HG03342 (cell line): ENCODE measurements at regions not wholly inside any gene's neighbourhood (a gene's known extent, or its start where the extent isn't known, plus 50 kb on each side); places are given as distances from the start of the nearest gene placed in this dataset.
A peak's percentile ranks its signal among the peaks of the same experiment; 100 is the strongest.

ENCODE experiments used
- ATAC-seq: cut with Tn5 transposase; IDR thresholded peaks from one replicate; pipeline ENCODE4 v1.9.1; 2021; ENCODE audit warnings: mild to moderate bottlenecking, moderate library complexity; ENCODE audit not compliant: unreplicated experiment

GRCh38 chr4:181234951-181235680 lies 1008.1 kb upstream of the TENM3 start:
- no peak for ATAC-seq

- ATAC-seq = no peak
Observed at GRCh38 chr4:181245326-181245725, 997.9 kb upstream of the TENM3 start.

- no peak for ATAC-seq
Observed at GRCh38 chr4:181249031-181249430, 994.2 kb upstream of the TENM3 start.

GRCh38 chr4:181254771-181255170 lies 988.4 kb upstream of the TENM3 start:
- no peak for ATAC-seq

- ATAC-seq = no peak
Observed at GRCh38 chr4:181258569-181258968, 984.6 kb upstream of the TENM3 start.

DNA sequence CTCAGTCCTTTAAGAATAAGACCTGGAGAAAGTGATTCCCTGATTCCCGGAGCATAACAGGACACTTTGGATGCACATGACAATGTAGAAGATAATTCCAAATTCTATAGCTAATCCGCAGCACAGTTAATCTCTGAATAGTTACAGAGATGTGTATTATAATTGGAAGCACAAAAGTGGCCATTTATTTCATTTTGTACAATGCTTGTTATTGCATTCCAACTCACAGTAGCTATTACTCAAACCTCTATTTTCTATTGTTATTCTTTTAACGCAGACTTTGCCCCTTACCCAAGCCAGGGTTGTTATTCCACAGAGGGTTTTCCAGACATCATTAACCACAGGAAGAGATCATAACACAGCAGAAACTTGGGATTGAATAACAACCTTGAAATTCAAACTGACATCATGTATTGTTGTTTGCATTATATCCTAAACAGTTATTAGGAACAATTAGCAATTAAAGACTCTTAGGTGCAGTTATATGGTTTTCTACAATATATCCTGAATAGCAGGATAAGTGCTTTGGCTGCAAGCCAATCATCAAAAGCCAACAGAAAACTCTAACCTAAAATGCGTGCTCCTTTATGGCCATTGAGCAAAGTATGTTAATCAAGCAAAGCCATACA lies 984.0 kb upstream of the TENM3 start:
- no peak for ATAC-seq

- ATAC-seq = no peak
Observed at GRCh38 chr4:181261279-181261678, 981.9 kb upstream of the TENM3 start.

- no peak for ATAC-seq
Observed at GRCh38 chr4:181264893-181265292, 978.3 kb upstream of the TENM3 start.

DNA sequence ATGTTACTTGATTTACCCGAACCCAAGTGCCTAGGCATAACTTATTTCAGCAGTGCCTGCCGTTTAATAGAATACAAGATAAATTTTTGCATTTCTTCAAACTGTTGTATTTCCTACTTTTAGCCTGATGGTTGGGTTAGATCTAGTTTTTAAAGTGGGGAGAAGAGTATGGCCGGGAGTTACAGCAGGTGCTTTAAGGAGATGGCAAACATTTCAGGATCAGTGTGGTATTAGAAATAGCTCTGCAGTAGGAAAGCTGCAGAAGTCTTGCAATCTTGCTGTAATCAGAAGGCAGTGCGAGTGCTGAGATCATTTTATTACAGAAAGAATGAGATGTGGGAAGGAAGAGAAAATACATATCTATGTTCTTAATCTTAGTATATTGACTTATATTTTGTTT lies 977.8 kb upstream of the TENM3 start:
- ATAC-seq = no peak

GRCh38 chr4:181271116-181271640 lies 972.0 kb upstream of the TENM3 start:
- ATAC-seq = no peak

GRCh38 chr4:181272422-181272821 lies 970.8 kb upstream of the TENM3 start:
- no peak for ATAC-seq

DNA sequence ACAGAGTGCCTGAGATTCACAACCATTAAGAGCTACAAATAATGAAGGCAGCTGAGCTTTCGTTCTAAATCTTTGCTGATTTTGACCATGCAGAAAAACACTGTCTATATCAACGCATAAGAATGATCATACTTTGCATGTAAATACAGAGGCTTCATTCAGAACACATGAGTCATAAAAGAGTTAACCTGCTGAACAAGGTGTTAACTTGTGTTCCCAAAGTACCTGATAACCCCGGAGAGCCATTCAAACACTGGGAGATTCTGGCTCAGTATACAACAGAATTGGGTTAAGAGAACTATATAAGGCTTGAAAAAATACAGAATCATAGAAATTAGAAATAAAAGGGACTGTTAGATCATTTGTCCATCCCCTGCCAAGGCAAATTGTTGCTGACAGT lies 964.3 kb upstream of the TENM3 start:
- ATAC-seq = no peak

DNA sequence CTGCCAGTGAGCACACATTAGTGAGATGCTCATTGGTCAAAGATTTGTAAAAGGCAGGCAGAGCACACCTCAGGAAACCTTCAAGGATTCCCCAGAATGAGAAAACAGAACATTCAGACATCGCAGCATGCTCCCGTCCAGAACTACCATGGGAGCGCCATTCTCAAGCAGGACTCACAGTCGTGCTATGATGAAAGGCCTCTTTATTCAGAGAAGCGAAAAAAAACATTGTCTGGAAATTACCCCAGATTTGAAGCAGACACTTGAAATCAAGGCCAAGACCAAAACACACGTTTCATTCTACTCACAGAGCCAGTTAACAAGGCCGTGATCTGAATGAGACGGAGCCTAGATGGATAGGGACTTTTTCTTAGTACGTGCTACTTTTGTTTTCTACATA lies 961.8 kb upstream of the TENM3 start:
- no peak for ATAC-seq

GRCh38 chr4:181289198-181289597 lies 954.0 kb upstream of the TENM3 start:
- no peak for ATAC-seq

DNA sequence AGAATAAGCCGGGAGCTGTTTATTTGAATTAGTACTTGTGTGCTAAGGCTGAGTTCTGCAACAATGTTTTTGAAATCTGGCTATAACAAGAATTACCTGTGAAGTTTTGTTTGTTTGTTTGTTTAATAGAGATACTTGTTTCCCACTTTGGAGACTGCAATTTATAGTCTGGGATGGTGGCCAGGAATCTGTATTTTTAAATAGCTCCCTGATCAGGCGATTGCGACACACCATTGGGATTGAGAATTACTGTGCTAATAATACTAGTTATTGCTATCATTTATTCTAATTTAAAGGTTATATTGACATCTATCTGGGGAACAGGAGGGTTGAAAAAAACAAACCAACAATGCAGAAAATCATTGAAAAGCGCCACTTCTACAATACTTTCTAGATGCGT lies 951.6 kb upstream of the TENM3 start:
- no peak for ATAC-seq

GRCh38 chr4:181293014-181293413 lies 950.2 kb upstream of the TENM3 start:
- ATAC-seq = no peak

- ATAC-seq = no peak
Observed at GRCh38 chr4:181293541-181293940, 949.7 kb upstream of the TENM3 start.

GRCh38 chr4:181294421-181294820 lies 948.8 kb upstream of the TENM3 start:
- no peak for ATAC-seq

DNA sequence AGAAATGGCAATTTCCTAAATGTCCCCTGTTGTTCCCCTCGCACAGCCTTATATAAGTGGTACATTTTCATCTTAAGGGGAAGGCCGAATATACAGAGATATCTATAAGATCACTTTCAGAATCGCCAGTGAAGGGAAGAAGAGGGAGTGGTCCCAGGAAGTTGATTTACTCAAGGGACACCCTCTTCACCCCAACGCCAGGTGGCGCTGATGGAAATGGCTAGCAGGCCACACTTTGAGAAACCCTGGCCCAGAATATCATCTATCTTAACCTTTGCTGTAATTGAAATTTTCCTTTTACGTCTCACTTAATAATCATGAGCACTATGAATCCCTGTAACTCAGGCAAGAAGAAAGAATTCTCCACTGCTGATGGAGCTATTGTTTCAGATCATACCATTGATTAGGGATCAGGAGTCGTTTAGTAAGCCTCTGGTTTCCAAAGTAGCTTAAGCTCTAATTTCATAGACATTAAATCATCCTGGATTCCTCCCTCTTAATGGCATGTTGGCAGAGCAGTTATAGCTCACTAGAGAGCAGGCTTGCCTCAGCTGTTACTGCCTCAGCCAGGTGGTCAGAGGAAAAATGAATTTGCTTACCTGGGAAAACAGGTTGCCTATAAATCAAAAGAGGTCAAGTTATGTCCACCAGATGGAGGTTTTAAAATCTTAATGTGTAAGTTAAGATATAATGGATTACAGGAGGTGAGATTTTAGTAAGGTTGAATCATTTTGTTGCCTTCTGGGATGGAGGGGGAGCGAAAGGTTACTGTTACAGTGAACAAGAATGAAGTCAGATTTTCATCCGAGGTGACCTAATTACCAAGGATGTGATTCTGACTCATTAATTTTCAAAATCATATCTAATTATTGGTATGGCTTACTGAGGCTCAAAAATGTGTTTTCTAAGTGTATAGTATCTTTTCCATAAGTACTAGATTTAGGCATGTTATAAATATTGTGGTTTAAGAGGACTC lies 941.2 kb upstream of the TENM3 start:
- peak; percentile 93 for ATAC-seq

- no peak for ATAC-seq
Observed at GRCh38 chr4:181307824-181308223, 935.4 kb upstream of the TENM3 start.
